ENCODE measurements at regions not wholly inside any gene's neighbourhood (a gene's known extent, or its start where the extent isn't known, plus 50 kb on each side); places are given as distances from the start of the nearest gene placed in this dataset.

- Histone ChIP-seq H2AFZ (ENCODE audit: low read length) (no peak overlapping the region), H3K27ac (ENCODE audit: low read depth, low read length) (no peak overlapping the region), H3K79me2 (ENCODE audit: insufficient read depth, low read length) (no peaks in the 10 kb centered on the region), H3K36me3 (ENCODE audit: insufficient read depth, low read length) (no peaks in the 10 kb centered on the region), H3K9me3 (ENCODE audit: low read depth, low read length) (no peaks in the 10 kb centered on the region), H3K4me3 (ENCODE audit: insufficient read depth, low read length) (no peak overlapping the region), H4K20me1 (ENCODE audit: insufficient read depth, low read length) (no peaks in the 10 kb centered on the region), H3K27me3 (ENCODE audit: insufficient read depth, low read length) (no peaks in the 10 kb centered on the region), H3K4me2 (ENCODE audit: insufficient read depth, low read length) (no peak overlapping the region), H3K4me1 (ENCODE audit: insufficient read depth, low read length) (no peaks in the 10 kb centered on the region)
- no peak for DNase-seq (ENCODE audit: insufficient read length, low spot score, missing footprints)
- TF ChIP-seq, protein P1, sequence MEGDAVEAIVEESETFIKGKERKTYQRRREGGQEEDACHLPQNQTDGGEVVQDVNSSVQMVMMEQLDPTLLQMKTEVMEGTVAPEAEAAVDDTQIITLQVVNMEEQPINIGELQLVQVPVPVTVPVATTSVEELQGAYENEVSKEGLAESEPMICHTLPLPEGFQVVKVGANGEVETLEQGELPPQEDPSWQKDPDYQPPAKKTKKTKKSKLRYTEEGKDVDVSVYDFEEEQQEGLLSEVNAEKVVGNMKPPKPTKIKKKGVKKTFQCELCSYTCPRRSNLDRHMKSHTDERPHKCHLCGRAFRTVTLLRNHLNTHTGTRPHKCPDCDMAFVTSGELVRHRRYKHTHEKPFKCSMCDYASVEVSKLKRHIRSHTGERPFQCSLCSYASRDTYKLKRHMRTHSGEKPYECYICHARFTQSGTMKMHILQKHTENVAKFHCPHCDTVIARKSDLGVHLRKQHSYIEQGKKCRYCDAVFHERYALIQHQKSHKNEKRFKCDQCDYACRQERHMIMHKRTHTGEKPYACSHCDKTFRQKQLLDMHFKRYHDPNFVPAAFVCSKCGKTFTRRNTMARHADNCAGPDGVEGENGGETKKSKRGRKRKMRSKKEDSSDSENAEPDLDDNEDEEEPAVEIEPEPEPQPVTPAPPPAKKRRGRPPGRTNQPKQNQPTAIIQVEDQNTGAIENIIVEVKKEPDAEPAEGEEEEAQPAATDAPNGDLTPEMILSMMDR (IDR thresholded peaks at IDR 0.05; ENCODE audit: extremely low read depth, low read depth, low read length), result no peak
Observed at GRCh38 chrX:44435047-44435446, 91.6 kb upstream of the EFHC2 start.

- TF ChIP-seq, protein P1 (IDR thresholded peaks at IDR 0.05; ENCODE audit: extremely low read depth, low read depth, low read length), result no peak
Observed at GRCh38 chrX:44433556-44433955, 90.1 kb upstream of the EFHC2 start.

DNA sequence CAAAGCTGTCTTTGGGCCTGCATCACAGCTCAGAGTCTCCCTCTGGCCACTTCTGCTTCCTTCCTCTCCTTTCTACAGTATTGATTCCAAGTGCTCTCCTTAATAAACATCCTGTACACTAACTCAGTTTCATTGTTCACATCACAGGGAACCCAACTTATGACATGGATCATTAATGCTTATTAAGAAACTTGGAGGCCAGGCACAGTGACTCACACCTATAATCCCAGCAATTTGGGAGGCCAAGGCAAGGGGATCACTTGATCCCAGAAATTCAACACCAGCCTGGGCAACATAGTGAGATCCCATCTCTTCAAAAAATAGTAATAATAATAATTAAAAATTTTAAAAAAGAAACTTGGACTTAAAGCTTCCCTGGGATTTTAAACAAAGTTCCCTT is 89.2 kb upstream of the EFHC2 start:
- Histone ChIP-seq H2AFZ (ENCODE audit: low read length) (no peak overlapping the region), H3K4me2 (ENCODE audit: insufficient read depth, low read length) (no peak overlapping the region), H3K79me2 (ENCODE audit: insufficient read depth, low read length) (no peaks in the 10 kb centered on the region), H3K9me3 (ENCODE audit: low read depth, low read length) (no peaks in the 10 kb centered on the region), H3K27me3 (ENCODE audit: insufficient read depth, low read length) (no peaks in the 10 kb centered on the region), H4K20me1 (ENCODE audit: insufficient read depth, low read length) (no peaks in the 10 kb centered on the region), H3K36me3 (ENCODE audit: insufficient read depth, low read length) (no peaks in the 10 kb centered on the region), H3K27ac (ENCODE audit: low read depth, low read length) (no peak overlapping the region), H3K4me3 (ENCODE audit: insufficient read depth, low read length) (no peak overlapping the region), H3K4me1 (ENCODE audit: insufficient read depth, low read length) (no peaks in the 10 kb centered on the region)
- TF ChIP-seq, protein P1 (IDR thresholded peaks at IDR 0.05; ENCODE audit: extremely low read depth, low read depth, low read length), result no peak
- no peak for DNase-seq (ENCODE audit: insufficient read length, low spot score, missing footprints)

More at GRCh38 chrX:44433556-44433955, 90.1 kb upstream of the EFHC2 start:
- DNase-seq (ENCODE audit: insufficient read length, low spot score, missing footprints), result no peak
- Histone ChIP-seq H3K27ac (ENCODE audit: low read depth, low read length) (no peak overlapping the region), H3K36me3 (ENCODE audit: insufficient read depth, low read length) (no peaks in the 10 kb centered on the region), H3K27me3 (ENCODE audit: insufficient read depth, low read length) (no peaks in the 10 kb centered on the region), H3K4me3 (ENCODE audit: insufficient read depth, low read length) (no peak overlapping the region), H3K79me2 (ENCODE audit: insufficient read depth, low read length) (no peaks in the 10 kb centered on the region), H3K9me3 (ENCODE audit: low read depth, low read length) (no peaks in the 10 kb centered on the region), H3K4me1 (ENCODE audit: insufficient read depth, low read length) (no peaks in the 10 kb centered on the region), H3K4me2 (ENCODE audit: insufficient read depth, low read length) (no peak overlapping the region), H2AFZ (ENCODE audit: low read length) (no peak overlapping the region), H4K20me1 (ENCODE audit: insufficient read depth, low read length) (no peaks in the 10 kb centered on the region)

DNA sequence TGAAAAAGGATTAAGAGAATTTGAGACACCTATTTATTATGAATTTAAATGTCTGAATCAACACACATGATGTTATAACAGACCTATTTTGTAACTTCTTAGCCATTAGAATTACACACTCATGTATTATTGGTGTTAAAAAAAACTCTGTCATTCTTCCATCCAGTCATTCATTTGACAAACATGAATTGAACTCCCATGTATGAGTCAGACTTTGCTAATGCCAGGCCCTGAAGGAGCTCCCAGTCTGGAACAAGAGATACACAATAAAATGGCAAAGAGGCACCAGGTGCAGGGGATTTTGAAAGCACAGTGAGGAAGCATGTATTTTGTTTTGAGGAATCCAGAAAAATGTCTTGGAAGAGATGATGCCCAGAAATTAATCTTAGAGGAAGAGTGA is 87.7 kb upstream of the EFHC2 start:
- no peaks in the 10 kb centered on the region for H4K20me1 ChIP-seq (ENCODE audit: insufficient read depth, low read length)
- DNase-seq (ENCODE audit: insufficient read length, low spot score, missing footprints), result peak; percentile 81
- no peak overlapping the region for H2AFZ ChIP-seq (ENCODE audit: low read length)

More for the DNA sequence above, 87.7 kb upstream of the EFHC2 start:
- TF ChIP-seq, protein P1 (IDR thresholded peaks at IDR 0.05; ENCODE audit: extremely low read depth, low read depth, low read length), result no peak
- Histone ChIP-seq H3K36me3 (ENCODE audit: insufficient read depth, low read length) (no peaks in the 10 kb centered on the region), H3K27ac (ENCODE audit: low read depth, low read length) (no peak overlapping the region), H3K4me3 (ENCODE audit: insufficient read depth, low read length) (no peak overlapping the region), H3K4me1 (ENCODE audit: insufficient read depth, low read length) (no peaks in the 10 kb centered on the region), H3K79me2 (ENCODE audit: insufficient read depth, low read length) (no peaks in the 10 kb centered on the region), H3K9me3 (ENCODE audit: low read depth, low read length) (no peaks in the 10 kb centered on the region), H3K27me3 (ENCODE audit: insufficient read depth, low read length) (no peaks in the 10 kb centered on the region), H3K4me2 (ENCODE audit: insufficient read depth, low read length) (no peak overlapping the region)
